Activated gamma-delta T cell (primary cell): ENCODE measurements at regions not wholly inside any gene's neighbourhood (a gene's known extent, or its start where the extent isn't known, plus 50 kb on each side); places are given as distances from the start of the nearest gene placed in this dataset.
"Not testable (repeated sequence)": the region's sequence is repeated elsewhere in the genome, so short reads cannot be mapped to it uniquely, and the experiment has no call there.

Experiments used
- DNase-seq: peaks from one replicate; lab custom pipeline; 2025; lab: John Stamatoyannopoulos, UW

DNA sequence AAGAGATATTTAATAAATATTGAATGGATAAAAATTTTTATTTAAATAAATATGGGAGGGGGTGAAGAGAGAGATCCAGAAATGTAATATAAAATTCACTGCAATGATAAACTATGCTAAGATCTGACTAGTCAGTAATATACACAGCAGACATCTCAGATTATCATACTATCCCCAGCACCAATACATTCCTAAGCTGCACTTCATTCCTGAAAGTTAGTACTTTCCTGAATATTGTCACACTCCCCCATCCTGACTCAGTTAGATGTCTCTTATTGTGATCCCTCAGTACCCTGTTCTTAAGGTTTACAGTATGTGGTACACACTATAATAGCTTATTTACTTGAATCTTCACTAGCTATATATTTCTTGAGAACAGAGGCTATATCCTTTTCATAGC is 88.3 kb upstream of the KCNQ5 start:
- DNase-seq = no peak

DNA sequence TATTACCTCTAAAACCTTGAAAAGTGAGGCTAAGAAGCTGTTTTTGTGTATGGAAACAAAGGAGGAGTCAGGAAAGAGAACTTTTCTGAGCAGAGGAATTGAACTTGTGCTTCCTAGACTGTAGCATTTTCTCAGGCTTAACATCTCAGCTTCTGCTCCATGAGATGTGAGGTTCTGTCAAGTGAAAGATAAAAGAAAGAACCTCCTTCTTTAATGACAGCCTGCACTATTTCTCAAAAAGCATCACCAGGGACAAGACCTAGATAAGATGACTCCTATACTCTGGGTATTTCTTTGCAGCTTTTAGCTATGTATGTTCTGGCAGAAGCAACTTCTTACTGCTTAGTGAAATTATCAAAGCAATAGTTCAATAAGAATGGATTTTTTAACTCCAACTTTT is 87.6 kb upstream of the KCNQ5 start:
- no peak for DNase-seq

DNA sequence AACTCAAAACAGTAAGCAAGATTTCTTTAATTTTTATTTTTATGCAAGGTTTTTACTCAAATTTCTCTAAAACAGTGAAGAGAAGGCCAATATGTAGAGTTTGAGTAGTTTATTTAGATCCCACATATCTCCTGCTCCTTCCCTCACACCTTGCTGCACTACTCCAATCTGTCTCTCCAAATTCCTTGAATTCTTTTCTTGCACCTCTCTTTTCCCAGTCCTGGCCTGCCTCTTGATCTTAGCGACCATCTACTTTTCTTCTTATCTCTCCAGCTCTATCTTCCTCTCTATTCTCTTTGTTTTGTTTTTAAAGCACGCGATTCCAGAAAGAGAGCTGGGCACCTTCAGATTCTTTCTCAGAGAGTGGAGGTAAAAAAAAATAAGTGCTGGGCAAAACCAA is 86.7 kb upstream of the KCNQ5 start:
- DNase-seq = no peak

DNA sequence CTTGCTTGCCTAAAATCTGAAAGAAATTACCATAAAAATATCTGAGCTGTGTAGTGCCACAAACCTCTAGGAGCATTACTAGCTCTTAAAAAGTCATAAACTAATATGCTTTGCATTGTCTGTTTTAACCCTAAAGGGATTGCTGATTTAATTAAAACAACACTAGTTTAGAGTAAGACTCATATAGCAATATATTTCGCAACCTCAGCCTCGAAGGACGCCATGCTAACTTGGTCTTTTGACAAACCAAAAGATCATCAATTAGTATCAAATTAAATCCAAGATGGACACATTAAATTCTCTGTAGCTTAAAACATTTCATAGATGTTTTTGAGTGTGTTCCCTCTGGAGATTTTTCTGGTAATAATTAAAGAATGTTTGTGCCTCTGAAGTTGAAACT is 74.8 kb upstream of the KCNQ5 start:
- DNase-seq = no peak

DNA sequence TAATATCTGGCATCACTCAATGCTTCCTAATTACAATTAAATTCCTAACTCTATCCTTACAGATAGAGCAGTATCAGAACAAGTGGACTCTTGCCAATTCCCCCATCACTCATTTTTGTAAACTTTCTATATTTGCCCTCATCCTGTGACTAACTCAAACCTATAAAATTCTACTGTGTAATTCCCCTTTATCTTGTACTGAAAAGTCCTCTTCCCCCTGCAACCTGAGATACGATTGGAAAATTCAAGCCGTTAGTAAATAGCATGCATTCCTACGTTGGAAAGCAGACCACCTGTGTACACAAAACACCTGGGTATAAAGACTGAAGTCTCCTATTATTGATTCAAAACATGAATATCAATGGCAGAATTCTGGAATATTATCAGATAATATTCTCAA is 70.4 kb upstream of the KCNQ5 start:
- DNase-seq = no peak

DNA sequence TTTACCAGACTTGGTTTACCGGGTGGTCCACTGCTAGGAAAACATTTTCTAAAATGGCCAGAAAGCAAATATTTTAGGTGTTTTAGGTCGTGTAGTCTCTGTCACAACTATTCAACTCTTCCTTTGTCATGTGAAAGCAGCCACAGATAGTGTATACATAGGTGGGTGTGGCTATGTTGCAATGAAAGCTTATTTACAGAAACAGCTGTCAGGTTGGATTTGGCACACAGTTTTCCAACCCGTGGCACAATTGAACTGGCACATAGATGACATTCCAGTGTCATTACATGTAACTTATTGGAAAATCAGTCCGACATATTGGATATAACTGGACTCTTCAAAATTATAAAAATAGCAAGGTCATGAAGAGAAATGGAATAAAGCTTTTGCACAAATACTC is 68.9 kb upstream of the KCNQ5 start:
- DNase-seq = no peak

DNA sequence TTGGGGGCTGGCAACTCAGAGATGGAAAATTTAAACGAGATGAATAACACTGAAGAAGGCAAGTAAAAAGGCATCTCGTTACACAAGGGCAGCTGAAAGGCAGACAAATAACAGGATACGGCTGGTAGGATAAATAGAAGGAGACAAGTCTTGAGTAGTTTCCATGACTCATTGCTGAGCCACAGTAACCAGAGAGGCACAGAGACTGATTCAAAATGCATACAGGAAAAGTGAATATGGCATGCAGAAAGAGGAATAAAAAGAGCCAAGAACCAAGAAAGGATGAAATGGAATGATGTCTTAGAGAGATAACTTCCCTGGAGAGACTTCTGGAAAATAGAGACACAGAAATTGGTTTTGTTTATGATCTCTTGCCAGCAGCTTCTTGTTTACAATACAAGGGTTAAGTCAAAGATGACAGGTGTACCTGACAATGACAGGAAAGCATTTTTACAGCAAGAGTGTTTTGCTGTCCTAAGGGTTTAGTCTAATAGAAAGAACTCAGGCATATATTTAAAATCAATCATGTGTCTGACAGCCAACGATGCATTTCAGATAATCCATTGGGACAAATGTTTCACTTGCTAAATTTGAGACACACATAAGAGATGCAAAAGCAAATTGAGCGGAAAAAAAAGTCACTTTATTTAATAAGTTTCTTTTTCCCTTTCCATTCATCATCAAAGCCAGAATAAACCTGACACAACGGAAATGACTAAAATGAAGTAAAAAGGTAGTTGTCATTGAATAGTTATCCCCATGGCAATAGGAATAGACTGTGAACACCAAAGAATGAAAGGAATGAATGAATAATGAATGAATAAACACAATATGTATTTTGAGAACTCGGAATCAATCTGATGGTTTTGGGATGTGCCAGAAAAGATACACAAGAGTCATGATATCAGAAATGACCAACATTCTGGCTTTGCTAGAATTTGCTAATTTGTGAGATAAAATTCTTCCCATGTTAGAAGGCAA is 68.0 kb upstream of the KCNQ5 start:
- no peak for DNase-seq

DNA sequence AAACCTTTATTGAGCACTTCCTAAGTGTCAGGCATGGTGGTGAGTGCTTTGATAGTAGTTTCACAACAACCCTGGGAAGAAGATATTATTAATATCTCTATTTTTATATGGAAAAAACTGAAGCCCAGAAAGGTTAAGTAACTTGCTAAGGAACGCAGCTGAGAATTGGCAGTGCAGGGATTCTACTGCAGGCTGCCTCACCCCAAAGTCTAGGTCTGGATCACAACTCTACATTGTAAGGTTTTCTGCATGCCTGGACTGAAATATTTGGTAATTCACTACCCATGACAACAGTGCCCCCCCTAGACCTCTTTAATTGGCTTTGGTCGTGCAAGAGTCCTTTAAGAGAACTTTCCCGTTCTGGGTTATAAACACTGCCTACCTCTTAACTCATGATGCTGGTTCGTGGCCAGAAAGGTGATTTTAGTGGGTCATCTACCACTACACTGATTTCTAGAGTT is 67.1 kb upstream of the KCNQ5 start:
- no peak for DNase-seq

DNA sequence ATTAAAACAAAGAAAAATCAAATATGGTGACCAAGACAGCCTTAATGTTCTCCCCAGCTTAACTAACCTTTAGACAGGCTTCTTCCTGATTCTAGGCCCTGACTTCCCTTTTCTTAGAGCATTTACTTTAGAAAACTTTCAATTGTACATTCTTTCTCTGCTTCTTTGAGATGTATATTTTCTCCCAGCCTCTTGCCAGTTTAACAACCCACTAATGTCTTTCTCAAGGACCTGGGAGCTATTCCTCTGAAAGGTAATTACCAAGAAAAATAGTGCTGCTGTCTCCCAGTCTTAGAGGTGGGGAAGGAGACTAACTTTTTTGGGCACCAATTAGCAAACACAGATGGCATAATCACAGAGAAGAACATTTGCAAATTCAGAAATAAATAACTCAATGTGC is 62.8 kb upstream of the KCNQ5 start:
- no peak for DNase-seq

DNA sequence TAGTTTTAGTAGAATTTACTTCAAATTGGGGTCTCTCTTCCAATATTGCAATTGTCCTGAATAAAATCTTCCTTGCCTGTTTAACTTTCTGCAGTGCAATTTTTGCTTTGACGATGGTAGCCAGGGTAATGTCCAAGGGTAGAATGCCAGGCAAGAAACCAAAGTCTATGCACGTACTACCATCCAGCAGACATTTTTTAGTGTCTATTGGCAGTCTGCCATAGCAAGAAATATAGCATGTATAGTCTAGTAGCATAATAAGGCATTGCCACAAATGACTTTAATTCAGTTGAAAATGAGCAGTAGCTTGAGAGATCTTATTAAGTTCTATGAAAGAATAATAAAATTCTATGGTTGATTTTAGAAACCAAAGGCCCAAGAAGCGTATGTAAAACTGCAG is 62.3 kb upstream of the KCNQ5 start:
- no peak for DNase-seq

DNA sequence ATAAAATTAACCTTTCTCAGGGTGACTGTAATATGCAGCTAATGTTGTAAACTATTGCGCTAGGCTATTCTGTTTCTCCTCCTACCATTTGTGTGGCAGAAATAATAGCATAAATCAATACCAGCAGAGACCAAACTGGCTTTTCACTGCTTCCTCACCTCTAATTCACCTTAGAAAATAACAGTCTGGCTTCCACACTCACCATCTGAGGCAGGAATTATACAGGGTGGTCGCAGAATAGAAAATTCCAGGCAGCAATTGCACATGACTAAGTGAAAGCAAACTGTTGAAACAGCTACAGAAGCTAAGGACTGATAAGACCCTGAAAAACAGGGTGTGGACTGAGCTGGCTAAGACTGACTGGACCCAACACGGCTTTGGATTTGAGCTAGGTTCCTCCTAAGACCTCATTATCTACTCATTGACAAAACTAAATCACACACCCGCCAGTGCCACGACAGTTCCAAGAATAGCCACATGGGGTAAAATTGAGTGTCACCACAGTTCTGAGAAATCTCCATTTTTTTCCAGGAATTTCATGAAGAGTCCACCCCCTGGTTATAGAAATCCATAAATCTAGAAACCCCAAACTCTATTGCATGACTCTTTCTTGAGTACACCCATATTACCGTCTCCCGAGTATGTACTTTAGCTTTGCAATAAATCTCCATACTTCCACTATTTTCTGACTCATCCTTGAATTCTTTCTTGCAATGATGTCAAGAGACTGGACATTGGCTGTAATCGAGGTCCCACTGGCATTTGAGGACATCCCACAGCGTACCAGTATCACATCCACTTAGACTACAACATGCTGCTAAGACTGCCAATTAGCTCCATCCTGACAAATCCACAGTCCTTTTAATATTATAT is 60.9 kb upstream of the KCNQ5 start:
- DNase-seq = no peak

DNA sequence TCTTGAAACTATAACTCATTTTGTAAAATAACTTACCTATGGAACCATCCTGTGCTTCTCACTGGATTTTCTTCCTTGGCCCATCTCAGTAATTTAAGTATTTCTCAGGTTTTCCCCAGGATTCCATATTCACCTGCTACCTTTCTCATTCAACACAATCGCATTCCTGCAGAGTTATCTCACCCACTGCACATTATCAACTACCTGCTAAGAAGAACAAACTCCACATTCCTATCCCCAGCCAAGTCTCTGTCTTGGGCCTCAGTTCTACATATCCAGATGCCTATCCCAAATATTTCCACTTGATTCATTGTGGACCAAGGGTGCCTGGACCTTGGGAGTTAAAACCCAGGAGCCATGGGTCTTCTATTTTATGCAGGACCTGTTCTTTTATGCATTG is 60.2 kb upstream of the KCNQ5 start:
- DNase-seq = no peak

DNA sequence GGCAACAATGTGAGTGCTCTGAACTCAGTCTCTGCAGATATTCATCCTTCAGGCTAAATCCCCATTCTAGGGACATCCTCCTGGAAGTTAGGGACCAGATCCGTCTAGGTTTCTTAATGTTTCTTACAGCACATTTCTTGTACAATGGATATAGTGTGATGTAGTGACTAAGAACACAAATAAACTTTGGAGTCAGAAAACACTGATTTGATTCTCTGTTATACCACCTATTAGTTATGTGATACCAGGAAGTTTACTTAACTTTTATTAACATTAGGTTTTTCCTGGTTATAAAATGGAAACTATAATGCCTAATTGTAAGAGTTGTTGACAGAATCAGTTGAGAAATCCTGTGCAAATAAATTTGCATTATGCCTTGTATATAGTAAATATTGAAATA is 57.6 kb upstream of the KCNQ5 start:
- DNase-seq = no peak

DNA sequence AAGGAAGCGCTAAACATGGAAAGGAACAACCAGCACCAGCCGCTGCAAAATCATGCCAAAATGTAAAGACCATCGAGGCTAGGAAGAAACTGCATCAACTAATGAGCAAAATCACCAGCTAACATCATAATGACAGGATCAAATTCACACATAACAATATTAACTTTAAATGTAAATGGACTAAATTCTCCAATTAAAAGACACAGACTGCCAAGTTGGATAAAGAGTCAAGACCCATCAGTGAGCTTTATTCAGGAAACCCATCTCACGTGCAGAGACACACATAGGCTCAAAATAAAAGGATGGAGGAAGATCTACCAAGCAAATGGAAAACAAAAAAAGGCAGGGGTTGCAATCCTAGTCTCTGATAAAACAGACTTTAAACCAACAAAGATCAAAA is 49.9 kb upstream of the KCNQ5 start:
- not testable (repeated sequence) for DNase-seq
